GM06990 (cell line): ENCODE measurements at regions not wholly inside any gene's neighbourhood (a gene's known extent, or its start where the extent isn't known, plus 50 kb on each side); places are given as distances from the start of the nearest gene placed in this dataset.

Source experiments
- DNase-seq: peaks from one replicate; pipeline ENCODE4 v3.0.0-alpha.2; 2011; ENCODE audit not compliant: insufficient read length; ENCODE audit errors: extremely low read depth
- H3K27me3 ChIP-seq: replicated peaks from 2 replicates; pipeline ENCODE4 v1.6.0; 2011; ENCODE audit warnings: low read length; ENCODE audit not compliant: control insufficient read depth, insufficient read depth
- H3K36me3 ChIP-seq: 2 replicates; pipeline ENCODE4 v1.5.1; 2011; ENCODE audit warnings: low read length; ENCODE audit not compliant: control insufficient read depth, insufficient read depth
- H3K4me3 ChIP-seq: replicated peaks from 2 replicates; pipeline ENCODE4 v1.5.1; 2011; ENCODE audit warnings: low read depth, mild to moderate bottlenecking, control low read depth, low read length
- CTCF ChIP-seq: IDR thresholded peaks from 2 replicates; pipeline ENCODE4 v1.5.1; 2011; ENCODE audit warnings: low read length, control low read depth, mild to moderate bottlenecking, inconsistent platforms; ENCODE audit not compliant: insufficient read depth, poor library complexity, severe bottlenecking

GRCh38 chr9:129354498-129354897 is 176.4 kb upstream of the IER5L start:
- Histone ChIP-seq H3K4me3 (no peak overlapping the region), H3K36me3 (no peaks in the 10 kb centered on the region), H3K27me3 (no peaks in the 10 kb centered on the region; the same call in 1 of the 2 replicates)
- DNase-seq = no peak
- TF ChIP-seq CTCF = no peak

- no peak for DNase-seq
- no peak for TF ChIP-seq CTCF
- Histone ChIP-seq H3K4me3 (no peak overlapping the region), H3K36me3 (no peaks in the 10 kb centered on the region), H3K27me3 (no peaks in the 10 kb centered on the region; the same call in 1 of the 2 replicates)
These were observed 175.8 kb upstream of the IER5L start for GRCh38 chr9:129353697-129354336.

- H3K27me3 ChIP-seq = no peaks in the 10 kb centered on the region; the same call in 1 of the 2 replicates
- H3K4me3 ChIP-seq = no peak overlapping the region
- no peak for TF ChIP-seq CTCF
- no peaks in the 10 kb centered on the region for H3K36me3 ChIP-seq
- no peak for DNase-seq
These were observed 174.2 kb upstream of the IER5L start for GRCh38 chr9:129352146-129352865.

- no peak for DNase-seq
- H3K36me3 ChIP-seq = no peaks in the 10 kb centered on the region
- H3K4me3 ChIP-seq = no peak overlapping the region
These were observed 173.6 kb upstream of the IER5L start for GRCh38 chr9:129351642-129352145.

GRCh38 chr9:129351058-129351641 is 173.1 kb upstream of the IER5L start:
- Histone ChIP-seq H3K27me3 (no peaks in the 10 kb centered on the region; the same call in 1 of the 2 replicates), H3K36me3 (no peaks in the 10 kb centered on the region), H3K4me3 (no peak overlapping the region)
- TF ChIP-seq CTCF = no peak
- no peak for DNase-seq

More at GRCh38 chr9:129351642-129352145, 173.6 kb upstream of the IER5L start:
- H3K27me3 ChIP-seq = no peaks in the 10 kb centered on the region; the same call in 1 of the 2 replicates
- TF ChIP-seq CTCF = no peak
